GM12878 (cell line): ENCODE measurements at regions not wholly inside any gene's neighbourhood (a gene's known extent, or its start where the extent isn't known, plus 50 kb on each side); places are given as distances from the start of the nearest gene placed in this dataset.

ENCODE experiments used
- CTCF ChIP-seq, 3 experiments: IDR thresholded peaks in 2 of 3; conservative IDR thresholded peaks in 1 of 3; 2 replicates each; pipeline ENCODE4 v1.5.1; 2011; ENCODE audit warnings: low read depth in 3 of 3, low read length in 3 of 3, mild to moderate bottlenecking in 3 of 3, control low read depth in 2 of 3, moderate library complexity in 2 of 3, inconsistent platforms in 1 of 3, mixed read lengths in 1 of 3; ENCODE audit not compliant: control insufficient read depth in 2 of 3, insufficient read depth in 1 of 3; ENCODE audit errors: extremely low read depth in 1 of 3
- EZH2 ChIP-seq: IDR thresholded peaks from 2 replicates; pipeline ENCODE4 v1.6.1; 2012; ENCODE audit warnings: low read depth, mild to moderate bottlenecking, control low read depth, inconsistent platforms, low read length, borderline replicate concordance; ENCODE audit not compliant: control insufficient read depth
- FOXM1 ChIP-seq: IDR thresholded peaks from 2 replicates; pipeline ENCODE4 v1.6.1; 2012; ENCODE audit warnings: low read depth, mild to moderate bottlenecking, inconsistent platforms, low read length, moderate library complexity
- HCFC1 ChIP-seq: fragments of 150-350 bp; IDR thresholded peaks from 2 replicates; pipeline ENCODE4 v1.6.1; 2014; ENCODE audit warnings: low read length
- HDAC2 ChIP-seq: fragments of 200-600 bp; sonication (generic); IDR thresholded peaks from 2 replicates; pipeline ENCODE4 v1.6.1; 2017
- JUNB ChIP-seq: IDR thresholded peaks from 2 replicates; pipeline ENCODE4 v1.6.1; 2016; ENCODE audit warnings: antibody characterized with exemption, mild to moderate bottlenecking
- JUND ChIP-seq: IDR thresholded peaks from 2 replicates; pipeline ENCODE4 v1.6.1; 2012; ENCODE audit warnings: low read depth, mild to moderate bottlenecking, low read length, improper control_type of control experiment, moderate library complexity
- POLR2A ChIP-seq: IDR thresholded peaks from 2 replicates; pipeline ENCODE4 v1.6.1; 2011; ENCODE audit warnings: low read depth, mild to moderate bottlenecking, low read length
- POLR2AphosphoS5 ChIP-seq: IDR thresholded peaks from 2 replicates; pipeline ENCODE4 v1.6.1; 2011; ENCODE audit warnings: mild to moderate bottlenecking, low read length, inconsistent platforms
- RELB ChIP-seq: fragments of 450-650 bp; IDR thresholded peaks from 2 replicates; pipeline ENCODE4 v1.6.1; 2017; ENCODE audit warnings: low read depth, mild to moderate bottlenecking, moderate library complexity
- SP1 ChIP-seq: IDR thresholded peaks from one replicate; pipeline ENCODE4 v1.6.1; 2011; ENCODE audit warnings: low read depth, low read length
- STAT1 ChIP-seq: fragments of 450-650 bp; conservative IDR thresholded peaks from 2 replicates; pipeline ENCODE4 v1.6.1; 2014; ENCODE audit warnings: antibody characterized with exemption, mild to moderate bottlenecking
- TAF1 ChIP-seq: IDR thresholded peaks from 2 replicates; pipeline ENCODE4 v1.6.1; 2011; ENCODE audit warnings: mild to moderate bottlenecking, low read depth, low read length, borderline replicate concordance

- no peak for TF ChIP-seq HCFC1
- no peak for TF ChIP-seq HDAC2
- TF ChIP-seq SP1 = no peak
- TF ChIP-seq CTCF (IDR thresholded peaks at IDR 0.05 in 2 of 3, conservative IDR thresholded peaks at IDR 0.05 in 1 of 3; ENCODE audit: control insufficient read depth in 2 of 3, extremely low read depth in 1 of 3, insufficient read depth in 1 of 3, low read depth in 3 of 3, low read length in 3 of 3) = no peak
- TF ChIP-seq POLR2A = no peak
- no peak for TF ChIP-seq FOXM1
- no peak for TF ChIP-seq POLR2AphosphoS5
- no peak for TF ChIP-seq RELB
- TF ChIP-seq STAT1 = no peak
- TF ChIP-seq TAF1 = no peak
- no peak for TF ChIP-seq JUND
- no peak for TF ChIP-seq EZH2
- no peak for TF ChIP-seq JUNB
Measured at GRCh38 chr5:42036379-42036778, 111.3 kb downstream of the FBXO4 start.
